Caco-2 (cell line): ENCODE measurements at regions not wholly inside any gene's neighbourhood (a gene's known extent, or its start where the extent isn't known, plus 50 kb on each side); places are given as distances from the start of the nearest gene placed in this dataset.
"Not testable (repeated sequence)": the region's sequence is repeated elsewhere in the genome, so short reads cannot be mapped to it uniquely, and the experiment has no call there.

Experiments
- BruUV-seq: library from RNA; stranded (reverse); fragments of 400-500 nt; replicated peaks from 2 replicates; lab custom pipeline; 2021; lab: Mats Ljungman, UMichigan
- CTCF ChIA-PET: fragments of 300-600 bp; sonication (Branson Sonifier 250); formaldehyde crosslinking; loops from one replicate; lab custom pipeline; 2022; ENCODE audit warnings: antibody characterized with exemption; lab: Charles Lee
- POLR2A ChIA-PET: fragments of 300-600 bp; sonication (Branson Sonifier 250); formaldehyde crosslinking; loops from one replicate; lab custom pipeline; 2022; ENCODE audit warnings: antibody characterized with exemption; lab: Charles Lee
- DNase-seq, 2 experiments: peaks; one replicate each; pipeline versions ENCODE4 v3.0.0 to v3.0.0-alpha.2; 2020 to 2022
- H3K27me3 ChIP-seq: replicated peaks from 2 replicates; pipeline ENCODE4 v1.6.0; 2011; ENCODE audit warnings: low read length; ENCODE audit not compliant: control insufficient read depth, insufficient read depth
- H3K36me3 ChIP-seq: 2 replicates; pipeline ENCODE4 v1.5.1; 2011; ENCODE audit warnings: low read length; ENCODE audit not compliant: control insufficient read depth, insufficient read depth
- H3K4me1 ChIP-seq: fragments of 250-450 bp; sonication (Bioruptor Pico); 2 replicates; pipeline ENCODE4 v1.5.1; 2020; ENCODE audit warnings: mild to moderate bottlenecking
- H3K4me3 ChIP-seq: 2 replicates; pipeline ENCODE4 v1.5.1; 2011; ENCODE audit warnings: low read depth, mild to moderate bottlenecking, control low read depth, low read length
- H3K9me3 ChIP-seq: fragments of 250-450 bp; sonication (Bioruptor Pico); 2 replicates; pipeline ENCODE4 v1.5.1; 2020; ENCODE audit warnings: mild to moderate bottlenecking, moderate library complexity
- H3K27ac Mint-ChIP-seq: one replicate; pipeline ENCODE4 v1.8.0; 2022; ENCODE audit warnings: mixed read lengths; ENCODE audit not compliant: unreplicated experiment
- H3K27me3 Mint-ChIP-seq: one replicate; pipeline ENCODE4 v1.8.0; 2022; ENCODE audit warnings: mixed read lengths; ENCODE audit not compliant: insufficient read depth, unreplicated experiment
- H3K36me3 Mint-ChIP-seq: one replicate; pipeline ENCODE4 v1.8.0; 2022; ENCODE audit warnings: mild to moderate bottlenecking, mixed read lengths; ENCODE audit not compliant: insufficient read depth, unreplicated experiment
- H3K4me1 Mint-ChIP-seq: one replicate; pipeline ENCODE4 v1.8.0; 2022; ENCODE audit warnings: low read depth, mixed read lengths; ENCODE audit not compliant: unreplicated experiment
- H3K4me3 Mint-ChIP-seq: one replicate; pipeline ENCODE4 v1.8.0; 2022; ENCODE audit warnings: mild to moderate bottlenecking, moderate library complexity, mixed read lengths; ENCODE audit not compliant: unreplicated experiment
- H3K9me3 Mint-ChIP-seq: one replicate; pipeline ENCODE4 v1.8.0; 2022; ENCODE audit warnings: mixed read lengths; ENCODE audit not compliant: unreplicated experiment
- CTCF ChIP-seq, 2 experiments: fragments of 200-600 bp in 1 of 2; IDR thresholded peaks; 1 replicate in 1 of 2; 2 replicates in 1 of 2; pipeline versions ENCODE4 v1.5.1 to v1.8.0; 2011 to 2022; ENCODE audit warnings: antibody characterized with exemption in 1 of 2, control low read depth in 1 of 2, inconsistent platforms in 1 of 2, low read depth in 1 of 2, low read length in 1 of 2, mild to moderate bottlenecking in 1 of 2, moderate library complexity in 1 of 2; ENCODE audit not compliant: insufficient read depth in 1 of 2, severe bottlenecking in 1 of 2, unreplicated experiment in 1 of 2
- intact Hi-C: fragments of 100-400 bp; cut with micrococcal nuclease; formaldehyde crosslinking; loops from one replicate; pipeline ENCODE4 v1.10.0; 2022; ENCODE audit not compliant: unreplicated experiment

GRCh38 chrX:46165411-46165810, 379.8 kb downstream of the ZNF674 start:
- POLR2A ChIA-PET: no interaction called here
- H3K4me3 ChIP-seq: no peak overlapping the region
- CTCF ChIA-PET: no interaction called here
- H3K27me3 ChIP-seq: no peaks in the 10 kb centered on the region
- no peak overlapping the region for H3K4me3 Mint-ChIP-seq
- no peaks in the 10 kb centered on the region for H3K4me1 ChIP-seq
- no peaks in the 10 kb centered on the region for H3K27me3 Mint-ChIP-seq
- DNase-seq: no peak
- H3K4me1 Mint-ChIP-seq: no peaks in the 10 kb centered on the region
- no TSS peak for BruUV-seq
- intact Hi-C loops: no loop called here
- no peak for TF ChIP-seq CTCF (IDR thresholded peaks at IDR 0.05; ENCODE audit: insufficient read depth in 1 of 2, low read depth in 1 of 2, low read length in 1 of 2, severe bottlenecking in 1 of 2, unreplicated experiment in 1 of 2)
- H3K36me3 ChIP-seq: no peaks in the 10 kb centered on the region
- H3K36me3 Mint-ChIP-seq: no peaks in the 10 kb centered on the region
- H3K27ac Mint-ChIP-seq: no peak overlapping the region
- H3K9me3 ChIP-seq: no peaks in the 10 kb centered on the region
- H3K9me3 Mint-ChIP-seq: peaks cover 8% of the 10 kb centered on the region

- no TSS peak for BruUV-seq
- H3K4me3 ChIP-seq: no peak overlapping the region
- no peaks in the 10 kb centered on the region for H3K36me3 Mint-ChIP-seq
- no peaks in the 10 kb centered on the region for H3K9me3 ChIP-seq
- DNase-seq: no peak
- no peaks in the 10 kb centered on the region for H3K9me3 Mint-ChIP-seq
- H3K27me3 Mint-ChIP-seq: no peaks in the 10 kb centered on the region
- no peak overlapping the region for H3K4me3 Mint-ChIP-seq
- H3K27ac Mint-ChIP-seq: no peak overlapping the region
- H3K27me3 ChIP-seq: no peaks in the 10 kb centered on the region
- no peak for TF ChIP-seq CTCF (IDR thresholded peaks at IDR 0.05; ENCODE audit: insufficient read depth in 1 of 2, low read depth in 1 of 2, low read length in 1 of 2, severe bottlenecking in 1 of 2, unreplicated experiment in 1 of 2)
- ChIA-PET POLR2A (no interaction called here), CTCF (no interaction called here)
- intact Hi-C loops: no loop called here
- no peaks in the 10 kb centered on the region for H3K36me3 ChIP-seq
- no peaks in the 10 kb centered on the region for H3K4me1 ChIP-seq
- H3K4me1 Mint-ChIP-seq: no peaks in the 10 kb centered on the region
These were observed 392.5 kb downstream of the ZNF674 start for GRCh38 chrX:46152756-46153155.

GRCh38 chrX:46151332-46151731, 393.9 kb downstream of the ZNF674 start:
- not testable (repeated sequence) for H3K4me3 Mint-ChIP-seq
- CTCF ChIA-PET: interaction anchor here (0.6 kb wide), 1 partner anchor 130 kb away, joined by 4 read pairs; no protein-coding TSS in a partner anchor

GRCh38 chrX:46144566-46144965, 400.7 kb downstream of the ZNF674 start:
- POLR2A ChIA-PET: no interaction called here

More at GRCh38 chrX:46151332-46151731, 393.9 kb downstream of the ZNF674 start:
- intact Hi-C loops, H3K36me3 Mint-ChIP-seq, H3K27ac Mint-ChIP-seq, H3K4me1 ChIP-seq, H3K36me3 ChIP-seq, H3K9me3 ChIP-seq, H3K27me3 ChIP-seq, H3K9me3 Mint-ChIP-seq, H3K27me3 Mint-ChIP-seq, BruUV-seq, DNase-seq, POLR2A ChIA-PET, H3K4me1 Mint-ChIP-seq, H3K4me3 ChIP-seq: not testable (repeated sequence)

More at GRCh38 chrX:46144566-46144965, 400.7 kb downstream of the ZNF674 start:
- intact Hi-C loops: no loop called here
- no peaks in the 10 kb centered on the region for H3K4me1 Mint-ChIP-seq
- no peaks in the 10 kb centered on the region for H3K27me3 ChIP-seq
- no peak overlapping the region for H3K4me3 Mint-ChIP-seq
- H3K4me1 ChIP-seq: no peaks in the 10 kb centered on the region
- H3K36me3 ChIP-seq: no peaks in the 10 kb centered on the region
- no peak overlapping the region for H3K4me3 ChIP-seq
- DNase-seq: no peak
- H3K9me3 ChIP-seq: no peaks in the 10 kb centered on the region
- BruUV-seq: no TSS peak
- H3K27me3 Mint-ChIP-seq: no peaks in the 10 kb centered on the region
- H3K36me3 Mint-ChIP-seq: peaks cover 9% of the 10 kb centered on the region
- no peak for TF ChIP-seq CTCF (IDR thresholded peaks at IDR 0.05; ENCODE audit: insufficient read depth in 1 of 2, low read depth in 1 of 2, low read length in 1 of 2, severe bottlenecking in 1 of 2, unreplicated experiment in 1 of 2)
- H3K27ac Mint-ChIP-seq: no peak overlapping the region
- CTCF ChIA-PET: no interaction called here
- peaks cover 7% of the 10 kb centered on the region for H3K9me3 Mint-ChIP-seq
